ENCODE measurements at regions not wholly inside any gene's neighbourhood (a gene's known extent, or its start where the extent isn't known, plus 50 kb on each side); places are given as distances from the start of the nearest gene placed in this dataset.

DNA sequence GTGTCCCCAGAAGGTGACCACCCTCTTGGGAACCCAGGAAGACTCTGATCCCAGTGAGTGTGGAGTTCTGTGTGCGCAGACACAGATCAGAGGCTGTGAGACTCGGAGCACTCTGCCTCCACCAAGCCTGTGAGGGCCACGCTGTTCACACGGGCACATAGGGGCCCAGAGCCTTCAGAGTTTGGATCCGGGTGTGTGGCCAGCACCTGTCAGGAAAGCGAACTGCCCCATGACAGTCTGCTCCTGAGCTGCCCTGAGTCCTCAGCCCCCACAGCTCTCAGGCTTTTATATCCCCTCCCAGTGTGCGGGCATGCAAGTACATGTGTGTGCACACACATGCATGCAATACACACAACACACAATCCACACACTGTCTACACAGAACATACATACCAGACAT, 161.8 kb upstream of the IRX2 start (continued):
- TF ChIP-seq, protein P1, sequence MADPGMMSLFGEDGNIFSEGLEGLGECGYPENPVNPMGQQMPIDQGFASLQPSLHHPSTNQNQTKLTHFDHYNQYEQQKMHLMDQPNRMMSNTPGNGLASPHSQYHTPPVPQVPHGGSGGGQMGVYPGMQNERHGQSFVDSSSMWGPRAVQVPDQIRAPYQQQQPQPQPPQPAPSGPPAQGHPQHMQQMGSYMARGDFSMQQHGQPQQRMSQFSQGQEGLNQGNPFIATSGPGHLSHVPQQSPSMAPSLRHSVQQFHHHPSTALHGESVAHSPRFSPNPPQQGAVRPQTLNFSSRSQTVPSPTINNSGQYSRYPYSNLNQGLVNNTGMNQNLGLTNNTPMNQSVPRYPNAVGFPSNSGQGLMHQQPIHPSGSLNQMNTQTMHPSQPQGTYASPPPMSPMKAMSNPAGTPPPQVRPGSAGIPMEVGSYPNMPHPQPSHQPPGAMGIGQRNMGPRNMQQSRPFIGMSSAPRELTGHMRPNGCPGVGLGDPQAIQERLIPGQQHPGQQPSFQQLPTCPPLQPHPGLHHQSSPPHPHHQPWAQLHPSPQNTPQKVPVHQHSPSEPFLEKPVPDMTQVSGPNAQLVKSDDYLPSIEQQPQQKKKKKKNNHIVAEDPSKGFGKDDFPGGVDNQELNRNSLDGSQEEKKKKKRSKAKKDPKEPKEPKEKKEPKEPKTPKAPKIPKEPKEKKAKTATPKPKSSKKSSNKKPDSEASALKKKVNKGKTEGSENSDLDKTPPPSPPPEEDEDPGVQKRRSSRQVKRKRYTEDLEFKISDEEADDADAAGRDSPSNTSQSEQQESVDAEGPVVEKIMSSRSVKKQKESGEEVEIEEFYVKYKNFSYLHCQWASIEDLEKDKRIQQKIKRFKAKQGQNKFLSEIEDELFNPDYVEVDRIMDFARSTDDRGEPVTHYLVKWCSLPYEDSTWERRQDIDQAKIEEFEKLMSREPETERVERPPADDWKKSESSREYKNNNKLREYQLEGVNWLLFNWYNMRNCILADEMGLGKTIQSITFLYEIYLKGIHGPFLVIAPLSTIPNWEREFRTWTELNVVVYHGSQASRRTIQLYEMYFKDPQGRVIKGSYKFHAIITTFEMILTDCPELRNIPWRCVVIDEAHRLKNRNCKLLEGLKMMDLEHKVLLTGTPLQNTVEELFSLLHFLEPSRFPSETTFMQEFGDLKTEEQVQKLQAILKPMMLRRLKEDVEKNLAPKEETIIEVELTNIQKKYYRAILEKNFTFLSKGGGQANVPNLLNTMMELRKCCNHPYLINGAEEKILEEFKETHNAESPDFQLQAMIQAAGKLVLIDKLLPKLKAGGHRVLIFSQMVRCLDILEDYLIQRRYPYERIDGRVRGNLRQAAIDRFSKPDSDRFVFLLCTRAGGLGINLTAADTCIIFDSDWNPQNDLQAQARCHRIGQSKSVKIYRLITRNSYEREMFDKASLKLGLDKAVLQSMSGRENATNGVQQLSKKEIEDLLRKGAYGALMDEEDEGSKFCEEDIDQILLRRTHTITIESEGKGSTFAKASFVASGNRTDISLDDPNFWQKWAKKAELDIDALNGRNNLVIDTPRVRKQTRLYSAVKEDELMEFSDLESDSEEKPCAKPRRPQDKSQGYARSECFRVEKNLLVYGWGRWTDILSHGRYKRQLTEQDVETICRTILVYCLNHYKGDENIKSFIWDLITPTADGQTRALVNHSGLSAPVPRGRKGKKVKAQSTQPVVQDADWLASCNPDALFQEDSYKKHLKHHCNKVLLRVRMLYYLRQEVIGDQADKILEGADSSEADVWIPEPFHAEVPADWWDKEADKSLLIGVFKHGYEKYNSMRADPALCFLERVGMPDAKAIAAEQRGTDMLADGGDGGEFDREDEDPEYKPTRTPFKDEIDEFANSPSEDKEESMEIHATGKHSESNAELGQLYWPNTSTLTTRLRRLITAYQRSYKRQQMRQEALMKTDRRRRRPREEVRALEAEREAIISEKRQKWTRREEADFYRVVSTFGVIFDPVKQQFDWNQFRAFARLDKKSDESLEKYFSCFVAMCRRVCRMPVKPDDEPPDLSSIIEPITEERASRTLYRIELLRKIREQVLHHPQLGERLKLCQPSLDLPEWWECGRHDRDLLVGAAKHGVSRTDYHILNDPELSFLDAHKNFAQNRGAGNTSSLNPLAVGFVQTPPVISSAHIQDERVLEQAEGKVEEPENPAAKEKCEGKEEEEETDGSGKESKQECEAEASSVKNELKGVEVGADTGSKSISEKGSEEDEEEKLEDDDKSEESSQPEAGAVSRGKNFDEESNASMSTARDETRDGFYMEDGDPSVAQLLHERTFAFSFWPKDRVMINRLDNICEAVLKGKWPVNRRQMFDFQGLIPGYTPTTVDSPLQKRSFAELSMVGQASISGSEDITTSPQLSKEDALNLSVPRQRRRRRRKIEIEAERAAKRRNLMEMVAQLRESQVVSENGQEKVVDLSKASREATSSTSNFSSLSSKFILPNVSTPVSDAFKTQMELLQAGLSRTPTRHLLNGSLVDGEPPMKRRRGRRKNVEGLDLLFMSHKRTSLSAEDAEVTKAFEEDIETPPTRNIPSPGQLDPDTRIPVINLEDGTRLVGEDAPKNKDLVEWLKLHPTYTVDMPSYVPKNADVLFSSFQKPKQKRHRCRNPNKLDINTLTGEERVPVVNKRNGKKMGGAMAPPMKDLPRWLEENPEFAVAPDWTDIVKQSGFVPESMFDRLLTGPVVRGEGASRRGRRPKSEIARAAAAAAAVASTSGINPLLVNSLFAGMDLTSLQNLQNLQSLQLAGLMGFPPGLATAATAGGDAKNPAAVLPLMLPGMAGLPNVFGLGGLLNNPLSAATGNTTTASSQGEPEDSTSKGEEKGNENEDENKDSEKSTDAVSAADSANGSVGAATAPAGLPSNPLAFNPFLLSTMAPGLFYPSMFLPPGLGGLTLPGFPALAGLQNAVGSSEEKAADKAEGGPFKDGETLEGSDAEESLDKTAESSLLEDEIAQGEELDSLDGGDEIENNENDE (IDR thresholded peaks at IDR 0.05; ENCODE audit: insufficient replicate concordance, low read length), result no peak
- TF ChIP-seq SIX5 (IDR thresholded peaks at IDR 0.05; ENCODE audit: low read depth, low read length), result no peak
- TF ChIP-seq RBBP5 (IDR thresholded peaks at IDR 0.05; ENCODE audit: borderline replicate concordance, low read depth, low read length), result no peak
- no peak for TF ChIP-seq CBX8 (IDR thresholded peaks at IDR 0.05; ENCODE audit: borderline replicate concordance, low read depth, low read length)
- no peak for TF ChIP-seq JUND (IDR thresholded peaks at IDR 0.05; ENCODE audit: low read length)
- no peak for TF ChIP-seq POLR2A (IDR thresholded peaks at IDR 0.05; ENCODE audit: control extremely low read depth in 1 of 2, low read depth in 2 of 2, low read length in 2 of 2)
- no peak for TF ChIP-seq EP300 (IDR thresholded peaks at IDR 0.05; ENCODE audit: borderline replicate concordance in 1 of 2, low read depth in 2 of 2, low read length in 2 of 2)
